ENCODE measurements at regions not wholly inside any gene's neighbourhood (a gene's known extent, or its start where the extent isn't known, plus 50 kb on each side); places are given as distances from the start of the nearest gene placed in this dataset.

DNA sequence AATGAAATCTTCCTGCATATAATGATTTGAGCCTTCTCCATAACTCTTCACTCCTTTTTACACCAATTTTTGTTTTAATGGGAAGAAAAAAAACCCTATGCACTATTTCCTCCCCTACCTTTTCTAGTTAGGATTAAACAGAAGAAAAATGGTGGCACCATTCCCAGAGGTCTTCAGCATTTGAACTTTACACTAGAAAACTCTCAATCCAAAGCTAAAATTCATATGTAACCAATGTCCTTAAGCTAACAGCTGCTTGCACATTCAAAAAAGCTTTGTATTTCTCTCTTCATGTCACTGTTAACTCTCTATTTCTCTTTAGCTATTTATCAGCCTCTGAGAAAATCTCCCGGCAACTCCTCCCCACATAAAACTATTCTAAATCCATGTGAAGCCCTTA is 90.3 kb upstream of the UBL3 start:
- TF ChIP-seq CTCF (conservative IDR thresholded peaks at IDR 0.05), result no peak
- no peak for TF ChIP-seq EZH2 (IDR thresholded peaks at IDR 0.05; ENCODE audit: low read depth)

All from PC-9 (cell line).